ENCODE measurements at regions not wholly inside any gene's neighbourhood (a gene's known extent, or its start where the extent isn't known, plus 50 kb on each side); places are given as distances from the start of the nearest gene placed in this dataset.
"Not testable (repeated sequence)": the region's sequence is repeated elsewhere in the genome, so short reads cannot be mapped to it uniquely, and the experiment has no call there.

DNA sequence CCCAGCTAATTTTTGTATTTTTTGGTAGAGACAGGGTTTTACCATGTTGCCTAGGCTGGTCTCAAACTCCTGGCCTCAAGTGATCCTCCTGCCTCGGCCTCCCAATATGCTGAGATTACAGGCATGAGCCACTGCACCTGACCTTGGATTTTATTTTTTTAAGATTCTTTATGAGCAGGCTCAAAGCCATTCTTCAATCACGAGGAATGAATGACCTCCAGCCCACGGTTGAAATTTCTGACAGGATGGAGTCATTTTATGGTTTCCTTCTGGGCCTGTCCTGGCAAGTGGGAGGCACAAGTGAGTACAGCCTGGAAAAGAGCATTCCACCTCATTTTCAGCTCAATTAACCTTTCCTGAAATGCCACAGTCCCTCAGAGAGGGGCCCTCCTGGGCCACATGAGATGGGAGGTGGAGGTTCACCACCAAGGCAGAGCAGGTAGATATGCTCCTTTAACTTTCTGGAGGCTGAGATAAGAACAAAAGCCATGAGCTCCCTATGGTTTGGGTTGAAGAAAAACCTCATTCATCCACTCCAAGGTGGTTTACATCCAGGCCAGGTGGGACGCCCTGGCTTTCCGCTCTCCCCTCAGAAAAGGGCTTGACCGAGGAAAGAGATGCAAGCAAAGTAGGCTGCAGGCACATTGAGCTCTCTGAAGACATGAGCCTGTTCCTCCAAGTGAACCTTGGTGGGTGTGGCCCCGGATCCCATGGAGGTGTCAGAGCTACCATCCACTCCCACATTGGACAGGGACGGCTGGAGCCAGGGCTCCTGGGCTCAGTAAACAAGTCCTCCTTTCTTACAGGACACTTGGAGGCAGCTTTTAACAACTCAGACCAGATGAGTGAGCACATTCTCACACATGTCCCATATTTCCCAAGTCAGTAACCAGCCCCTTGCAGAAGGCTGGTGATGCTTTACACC, 208.5 kb upstream of the SSTR4 start:
- DNase-seq (ENCODE audit: low read depth), result no peak
- TF ChIP-seq, protein P1, sequence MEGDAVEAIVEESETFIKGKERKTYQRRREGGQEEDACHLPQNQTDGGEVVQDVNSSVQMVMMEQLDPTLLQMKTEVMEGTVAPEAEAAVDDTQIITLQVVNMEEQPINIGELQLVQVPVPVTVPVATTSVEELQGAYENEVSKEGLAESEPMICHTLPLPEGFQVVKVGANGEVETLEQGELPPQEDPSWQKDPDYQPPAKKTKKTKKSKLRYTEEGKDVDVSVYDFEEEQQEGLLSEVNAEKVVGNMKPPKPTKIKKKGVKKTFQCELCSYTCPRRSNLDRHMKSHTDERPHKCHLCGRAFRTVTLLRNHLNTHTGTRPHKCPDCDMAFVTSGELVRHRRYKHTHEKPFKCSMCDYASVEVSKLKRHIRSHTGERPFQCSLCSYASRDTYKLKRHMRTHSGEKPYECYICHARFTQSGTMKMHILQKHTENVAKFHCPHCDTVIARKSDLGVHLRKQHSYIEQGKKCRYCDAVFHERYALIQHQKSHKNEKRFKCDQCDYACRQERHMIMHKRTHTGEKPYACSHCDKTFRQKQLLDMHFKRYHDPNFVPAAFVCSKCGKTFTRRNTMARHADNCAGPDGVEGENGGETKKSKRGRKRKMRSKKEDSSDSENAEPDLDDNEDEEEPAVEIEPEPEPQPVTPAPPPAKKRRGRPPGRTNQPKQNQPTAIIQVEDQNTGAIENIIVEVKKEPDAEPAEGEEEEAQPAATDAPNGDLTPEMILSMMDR (IDR thresholded peaks at IDR 0.05; ENCODE audit: insufficient read depth, low read length), result no peak
- H3K4me3 ChIP-seq (ENCODE audit: low read depth, low read length), result no peak overlapping the region

GRCh38 chr20:22827916-22828315, 207.2 kb upstream of the SSTR4 start:
- TF ChIP-seq, protein P1 (IDR thresholded peaks at IDR 0.05; ENCODE audit: insufficient read depth, low read length), result no peak
- H3K4me3 ChIP-seq (ENCODE audit: low read depth, low read length), result no peak overlapping the region
- DNase-seq (ENCODE audit: low read depth), result no peak

GRCh38 chr20:22829356-22829755, 205.8 kb upstream of the SSTR4 start:
- DNase-seq (ENCODE audit: low read depth), result no peak
- TF ChIP-seq, protein P1 (IDR thresholded peaks at IDR 0.05; ENCODE audit: insufficient read depth, low read length), result no peak
- H3K4me3 ChIP-seq (ENCODE audit: low read depth, low read length), result no peak overlapping the region

GRCh38 chr20:22830138-22830537, 205.0 kb upstream of the SSTR4 start:
- no peak overlapping the region for H3K4me3 ChIP-seq (ENCODE audit: low read depth, low read length)
- no peak for DNase-seq (ENCODE audit: low read depth)
- TF ChIP-seq, protein P1 (IDR thresholded peaks at IDR 0.05; ENCODE audit: insufficient read depth, low read length), result no peak

DNA sequence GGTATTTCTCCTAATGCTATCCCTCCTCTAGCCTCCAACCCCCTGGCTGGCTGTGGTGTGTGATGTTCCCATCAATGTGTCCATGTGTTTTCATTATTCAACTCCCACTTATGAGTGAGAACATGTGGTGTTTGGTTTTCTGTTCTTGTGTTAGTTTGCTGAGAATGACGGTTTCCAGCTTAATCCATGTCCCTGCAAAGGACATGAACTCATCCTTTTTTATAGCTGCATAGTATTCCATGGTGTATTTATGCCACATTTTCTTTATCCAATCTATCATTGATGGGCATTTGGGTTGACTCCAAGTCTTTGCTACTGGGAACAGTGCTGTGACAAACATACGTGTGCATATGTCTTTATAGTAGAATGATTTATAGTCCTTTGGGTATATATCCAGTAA, 204.4 kb upstream of the SSTR4 start:
- not testable (repeated sequence) for DNase-seq (ENCODE audit: low read depth); H3K4me3 ChIP-seq (ENCODE audit: low read depth, low read length)

GRCh38 chr20:22833851-22834250, 201.3 kb upstream of the SSTR4 start:
- TF ChIP-seq, protein P1 (IDR thresholded peaks at IDR 0.05; ENCODE audit: insufficient read depth, low read length), result no peak
- no peak for DNase-seq (ENCODE audit: low read depth)
- no peak overlapping the region for H3K4me3 ChIP-seq (ENCODE audit: low read depth, low read length)

GRCh38 chr20:22834651-22835256, 200.4 kb upstream of the SSTR4 start:
- no peak overlapping the region for H3K4me3 ChIP-seq (ENCODE audit: low read depth, low read length)
- DNase-seq (ENCODE audit: low read depth), result no peak
- TF ChIP-seq, protein P1 (IDR thresholded peaks at IDR 0.05; ENCODE audit: insufficient read depth, low read length), result no peak

Measured in fibroblast of the aortic adventitia (primary cell).